ENCODE measurements at regions not wholly inside any gene's neighbourhood (a gene's known extent, or its start where the extent isn't known, plus 50 kb on each side); places are given as distances from the start of the nearest gene placed in this dataset.

DNA sequence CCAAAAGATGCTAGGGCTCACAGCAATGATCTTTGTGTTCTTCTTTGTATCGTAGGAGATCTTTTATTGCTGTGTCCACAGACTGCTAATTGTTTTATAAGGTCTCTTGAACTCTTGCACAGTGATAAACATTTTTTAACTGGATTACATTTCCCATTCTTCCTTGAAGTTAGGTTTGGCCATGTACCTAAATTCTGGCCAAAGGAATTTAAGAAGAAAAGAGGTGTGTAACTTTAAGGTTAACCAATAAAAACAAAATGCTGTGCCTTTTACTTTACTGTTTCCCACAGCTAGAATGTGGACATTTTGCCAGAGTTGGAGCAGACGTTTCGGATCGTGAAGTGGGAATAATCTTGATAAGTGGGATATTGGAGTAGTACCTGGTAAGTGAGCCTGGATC, 82.6 kb upstream of the GPC6 start:
- no peak for DNase-seq

DNA sequence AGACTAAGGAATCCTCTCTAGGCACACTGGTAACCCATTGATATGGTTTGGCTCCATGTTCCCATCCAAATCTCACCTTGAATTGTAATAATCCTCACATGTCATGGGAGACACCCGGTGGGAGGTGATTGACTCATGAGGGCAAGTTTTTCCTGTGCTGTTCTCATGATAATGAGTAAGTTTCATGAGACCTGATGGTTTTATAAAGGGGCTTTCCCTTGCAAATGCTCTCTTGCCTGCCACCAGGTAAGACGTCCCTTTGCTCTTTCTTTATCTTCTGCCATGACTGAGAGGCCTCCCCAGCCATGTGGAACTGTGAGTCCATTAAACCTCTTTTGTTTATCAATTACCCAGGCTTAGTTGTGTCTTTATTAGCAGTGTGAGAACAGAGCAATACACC, 81.4 kb upstream of the GPC6 start:
- DNase-seq: no peak

- no peak for DNase-seq
Measured at GRCh38 chr13:93146584-93147297, 79.9 kb upstream of the GPC6 start.

DNA sequence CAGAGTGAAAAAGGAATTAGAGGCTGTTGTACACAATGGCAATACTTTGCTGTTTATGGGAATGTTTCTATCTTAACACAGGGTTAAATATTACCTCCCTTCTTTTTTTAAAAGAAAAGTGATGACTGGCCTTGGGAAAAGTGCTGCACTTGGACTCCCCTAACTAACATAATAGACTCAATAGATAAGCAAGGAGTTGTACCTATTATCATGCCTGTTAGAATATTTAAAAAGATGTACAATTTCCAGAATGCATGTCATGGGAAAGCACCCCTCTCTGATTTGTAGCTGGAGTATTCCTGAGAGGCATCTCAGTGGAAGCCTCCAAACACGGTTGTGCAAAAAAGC, 79.3 kb upstream of the GPC6 start:
- DNase-seq: no peak

- no peak for DNase-seq
Measured at GRCh38 chr13:93147946-93148345, 78.7 kb upstream of the GPC6 start.

- no peak for DNase-seq
Measured at GRCh38 chr13:93151277-93151676, 75.3 kb upstream of the GPC6 start.

- DNase-seq: no peak
Measured at GRCh38 chr13:93158565-93158964, 68.0 kb upstream of the GPC6 start.

DNA sequence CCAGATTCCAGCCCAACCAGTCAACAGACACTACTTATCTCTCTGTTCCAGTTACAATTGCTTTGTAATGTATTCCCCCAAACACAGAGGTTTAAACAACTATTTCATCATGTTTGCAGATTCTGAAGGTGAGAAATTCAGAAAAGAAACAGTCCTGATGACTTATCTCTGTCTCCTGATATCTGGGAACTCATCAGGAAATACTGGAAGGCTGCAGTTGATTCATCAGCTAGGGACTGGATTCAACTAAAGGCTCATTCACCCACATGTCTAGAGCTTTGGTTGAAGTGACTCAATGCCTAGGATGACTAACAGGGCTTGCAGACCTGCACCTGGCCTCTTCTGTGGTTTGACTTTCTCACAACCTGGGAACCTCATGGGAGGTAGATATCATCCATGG, 56.6 kb upstream of the GPC6 start:
- no peak for DNase-seq

GRCh38 chr13:93172109-93172508, 54.5 kb upstream of the GPC6 start:
- DNase-seq: no peak

DNA sequence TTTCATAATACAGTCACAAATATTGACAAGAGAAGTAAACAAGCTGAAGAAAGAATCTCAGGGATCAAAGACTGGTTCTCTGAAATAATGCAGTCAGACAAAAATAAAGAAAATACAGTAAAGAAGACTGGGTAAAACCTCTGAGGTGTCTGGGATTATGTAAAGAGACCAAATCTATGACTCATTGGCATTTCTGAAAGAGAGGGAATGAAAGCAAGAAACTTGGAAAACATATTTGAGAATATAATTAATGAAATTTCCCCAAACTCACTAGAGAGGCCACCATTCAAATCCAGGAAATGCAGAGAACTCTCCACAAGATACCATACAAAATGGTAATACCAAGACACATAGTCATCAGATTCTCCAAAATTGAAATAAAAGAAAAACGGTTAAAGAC, 53.0 kb upstream of the GPC6 start:
- DNase-seq: no peak

- no peak for DNase-seq
Measured at GRCh38 chr13:93174260-93174659, 52.3 kb upstream of the GPC6 start.

Data from activated gamma-delta T cell (primary cell).